ENCODE measurements at regions not wholly inside any gene's neighbourhood (a gene's known extent, or its start where the extent isn't known, plus 50 kb on each side); places are given as distances from the start of the nearest gene placed in this dataset.

- TF ChIP-seq POLR2AphosphoS5 (IDR thresholded peaks at IDR 0.05), result no peak
- TF ChIP-seq CTCF (IDR thresholded peaks at IDR 0.05), result no peak
- TF ChIP-seq EP300 (IDR thresholded peaks at IDR 0.05), result no peak
- TF ChIP-seq POLR2A (IDR thresholded peaks at IDR 0.05), result no peak
- Histone ChIP-seq H3K4me1 (peaks cover 0 to 21% (median 10%) of the 10 kb centered on the region in 3 donors), H3K9me3 (no peaks in the 10 kb centered on the region), H3K27me3 (no peaks in the 10 kb centered on the region), H3K27ac (no peak overlapping the region), H3K4me3 (no peak overlapping the region), H3K36me3 (no peaks in the 10 kb centered on the region)
- WGBS, 2 donors (ENCODE audit: low coverage in 1 of 2), result 67 to 93% methylated on average over 1 to 5 of the region's 6 CpGs
- ATAC-seq, result no peak
Observed at GRCh38 chr1:96414598-96414997, 307.0 kb upstream of the PTBP2 start.

GRCh38 chr1:96416111-96416595, 305.4 kb upstream of the PTBP2 start:
- 26 to 32% methylated on average over 3 to 4 of the region's 5 CpGs for WGBS, 2 donors (ENCODE audit: low coverage in 1 of 2)
- H3K27me3 ChIP-seq, result no peaks in the 10 kb centered on the region
- H3K4me1 ChIP-seq, result peaks cover 0 to 21% (median 10%) of the 10 kb centered on the region in 3 donors
- TF ChIP-seq POLR2AphosphoS5 (IDR thresholded peaks at IDR 0.05), result peak; percentile 98
- no peak for TF ChIP-seq CTCF (IDR thresholded peaks at IDR 0.05)
- TF ChIP-seq POLR2A (IDR thresholded peaks at IDR 0.05), result no peak
- no peak for TF ChIP-seq EP300 (IDR thresholded peaks at IDR 0.05)
- H3K4me3 ChIP-seq, result no peak overlapping the region
- H3K27ac ChIP-seq, result peak overlapping the region; percentile 65 to 78 (median 70)
- ATAC-seq, result peak; percentile 92
- no peaks in the 10 kb centered on the region for H3K36me3 ChIP-seq
- H3K9me3 ChIP-seq, result no peaks in the 10 kb centered on the region

GRCh38 chr1:96416701-96417444, 304.7 kb upstream of the PTBP2 start:
- Histone ChIP-seq H3K27ac (peak overlapping the region; percentile 65 to 78 (median 70)), H3K4me1 (peaks cover 0 to 21% (median 10%) of the 10 kb centered on the region in 3 donors), H3K36me3 (no peaks in the 10 kb centered on the region), H3K27me3 (no peaks in the 10 kb centered on the region), H3K4me3 (no peak overlapping the region), H3K9me3 (no peaks in the 10 kb centered on the region)
- no peak for TF ChIP-seq CTCF (IDR thresholded peaks at IDR 0.05)
- no peak for ATAC-seq
- 23 to 30% methylated on average over 5 of the region's 5 CpGs for WGBS, 2 donors (ENCODE audit: low coverage in 1 of 2)

GRCh38 chr1:96418969-96419368, 302.6 kb upstream of the PTBP2 start:
- H3K36me3 ChIP-seq, result no peaks in the 10 kb centered on the region
- H3K9me3 ChIP-seq, result no peaks in the 10 kb centered on the region
- H3K4me1 ChIP-seq, result peaks cover 0 to 21% (median 10%) of the 10 kb centered on the region in 3 donors
- TF ChIP-seq POLR2AphosphoS5 (IDR thresholded peaks at IDR 0.05) (peak; percentile 64), EP300 (IDR thresholded peaks at IDR 0.05) (no peak), CTCF (IDR thresholded peaks at IDR 0.05) (no peak)
- no peak overlapping the region for H3K4me3 ChIP-seq
- WGBS, 2 donors (ENCODE audit: low coverage in 1 of 2), result 25 to 30% methylated on average over 5 to 6 of the region's 6 CpGs
- no peak overlapping the region for H3K27ac ChIP-seq
- no peaks in the 10 kb centered on the region for H3K27me3 ChIP-seq
- no peak for ATAC-seq

- TF ChIP-seq POLR2A (IDR thresholded peaks at IDR 0.05) (no peak), EP300 (IDR thresholded peaks at IDR 0.05) (no peak), CTCF (IDR thresholded peaks at IDR 0.05) (no peak), POLR2AphosphoS5 (IDR thresholded peaks at IDR 0.05) (no peak)
- H3K4me1 ChIP-seq, result no peaks in the 10 kb centered on the region
- 46 to 55% methylated on average over 1 of the region's 1 CpG for WGBS, 2 donors (ENCODE audit: low coverage in 1 of 2)
Observed at GRCh38 chr1:96424877-96425276, 296.7 kb upstream of the PTBP2 start.

More at GRCh38 chr1:96424877-96425276, 296.7 kb upstream of the PTBP2 start:
- H3K27ac ChIP-seq, result no peak overlapping the region
- H3K4me3 ChIP-seq, result no peak overlapping the region
- no peaks in the 10 kb centered on the region for H3K9me3 ChIP-seq
- no peaks in the 10 kb centered on the region for H3K36me3 ChIP-seq
- no peaks in the 10 kb centered on the region for H3K27me3 ChIP-seq
- no peak for ATAC-seq
